ENCODE measurements at regions not wholly inside any gene's neighbourhood (a gene's known extent, or its start where the extent isn't known, plus 50 kb on each side); places are given as distances from the start of the nearest gene placed in this dataset.
A peak's percentile ranks its signal among the peaks of the same experiment; 100 is the strongest.

GRCh38 chr22:49075150-49075549, 752.5 kb downstream of the BRD1 start:
- no peak for DNase-seq

- no peak for DNase-seq
Measured at GRCh38 chr22:49073873-49074417, 753.7 kb downstream of the BRD1 start.

DNA sequence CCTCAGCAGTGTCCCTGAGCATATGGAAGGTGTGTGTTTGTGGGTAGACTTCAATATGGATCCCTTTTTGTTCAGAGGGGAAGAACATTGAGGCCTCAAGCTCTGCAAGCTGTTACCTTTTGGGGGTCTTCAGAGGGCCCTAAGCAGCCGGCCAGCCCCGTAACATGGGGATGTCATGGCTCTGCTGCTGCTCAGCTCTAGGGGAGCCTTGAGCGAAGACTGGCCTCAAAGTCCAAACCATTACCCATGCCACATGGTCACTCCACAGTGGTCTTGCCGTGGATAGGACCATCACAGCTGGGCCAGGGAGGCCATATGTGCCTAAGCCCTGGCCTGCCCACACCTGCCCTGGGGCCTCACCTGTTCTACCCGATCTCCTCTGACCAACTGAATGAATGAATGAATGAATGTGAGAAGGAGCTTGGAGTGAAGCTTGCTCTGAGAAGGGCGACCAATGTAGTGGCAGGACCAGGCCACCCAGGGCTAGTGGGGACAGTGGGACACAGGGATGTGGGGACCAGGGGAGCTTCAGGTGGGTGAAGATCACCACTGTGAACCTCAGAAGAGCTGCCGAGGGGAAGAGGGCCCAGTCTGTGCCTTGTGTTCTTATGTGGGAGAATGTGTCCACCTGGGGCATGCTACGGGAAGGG, 754.6 kb downstream of the BRD1 start:
- no peak for DNase-seq

- DNase-seq = no peak
Measured at GRCh38 chr22:49070501-49070900, 757.2 kb downstream of the BRD1 start.

GRCh38 chr22:49068861-49069500, 758.7 kb downstream of the BRD1 start:
- DNase-seq = no peak

GRCh38 chr22:49067504-49067903, 760.2 kb downstream of the BRD1 start:
- no peak for DNase-seq

DNA sequence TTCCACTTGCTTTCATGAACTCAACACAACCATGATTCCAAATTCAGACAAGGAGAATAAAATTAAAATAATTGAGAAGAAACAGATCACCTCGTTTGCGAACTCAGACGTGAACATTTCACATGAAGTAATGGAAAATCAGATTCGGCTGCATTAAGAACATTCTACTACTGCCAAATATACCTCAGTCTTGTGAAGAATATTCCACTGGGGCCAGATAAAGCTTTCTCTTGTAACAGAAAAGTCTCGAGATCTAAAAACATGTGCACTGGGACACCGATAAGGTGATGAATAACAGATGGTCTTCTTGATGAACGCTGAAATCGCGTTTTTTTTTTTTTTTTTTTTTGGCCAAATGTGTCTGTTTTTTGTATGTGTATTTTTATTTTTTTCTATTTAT, 761.1 kb downstream of the BRD1 start:
- DNase-seq = no peak

DNA sequence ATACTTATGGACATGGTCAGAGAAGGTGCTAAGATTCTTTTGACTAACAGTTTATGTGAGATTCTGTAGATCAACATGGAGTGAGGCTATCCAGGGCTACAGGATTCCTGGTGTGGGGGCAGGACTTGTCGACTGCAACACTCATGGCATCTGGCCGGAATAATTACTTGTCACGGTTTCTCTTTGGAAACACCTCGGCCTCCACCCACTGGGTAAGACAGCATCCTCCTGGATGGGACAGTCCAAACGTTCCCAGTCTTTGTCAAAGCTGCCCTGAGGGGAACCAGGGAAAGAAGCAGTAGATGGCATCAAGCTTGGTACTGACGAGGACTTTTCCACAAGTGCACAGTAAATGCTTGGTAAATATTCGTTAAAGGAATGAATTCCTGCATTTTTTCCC, 762.8 kb downstream of the BRD1 start:
- no peak for DNase-seq

GRCh38 chr22:49063545-49063890, 764.2 kb downstream of the BRD1 start:
- no peak for DNase-seq

DNA sequence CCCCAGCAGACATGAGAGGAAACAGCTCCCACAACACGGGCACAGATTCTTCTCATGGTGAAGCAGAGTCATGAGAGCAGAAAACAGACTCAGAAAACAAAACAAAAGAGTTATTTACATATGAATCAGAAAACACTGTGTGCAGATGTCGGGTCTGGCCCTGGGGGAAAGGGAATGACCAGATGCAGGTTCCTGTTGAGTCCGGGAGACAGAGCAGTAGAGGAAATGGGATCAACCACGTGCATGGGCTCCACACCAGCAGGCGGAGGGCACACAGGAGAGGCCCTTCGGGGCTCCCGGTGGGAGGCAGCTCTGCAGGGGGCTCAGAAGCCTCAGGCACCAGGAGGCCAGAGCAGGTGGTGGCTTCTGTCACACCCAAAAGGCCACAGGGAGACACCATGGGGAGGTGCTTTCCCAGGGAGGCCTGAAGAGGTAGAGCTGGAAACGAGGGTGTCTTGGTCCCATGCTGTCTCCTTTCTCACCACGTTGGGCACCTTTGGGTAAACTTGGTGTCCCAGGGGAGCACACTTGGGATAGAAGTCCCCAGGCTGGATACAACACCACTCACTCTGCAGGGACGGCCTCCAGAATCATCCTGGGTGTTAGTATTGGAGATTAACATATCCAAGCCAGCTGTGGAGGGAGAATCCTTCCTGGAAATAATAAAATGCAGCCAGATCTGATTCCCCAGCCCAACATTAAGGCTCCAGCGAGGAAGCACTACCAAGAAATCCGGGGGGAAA, 764.7 kb downstream of the BRD1 start:
- no peak for DNase-seq

GRCh38 chr22:49062155-49062801, 765.4 kb downstream of the BRD1 start:
- DNase-seq = no peak

- DNase-seq = no peak
Measured at GRCh38 chr22:49057910-49058309, 769.8 kb downstream of the BRD1 start.

- DNase-seq = no peak
Measured at GRCh38 chr22:49056301-49056700, 771.4 kb downstream of the BRD1 start.

- DNase-seq = no peak
Measured at GRCh38 chr22:49055406-49055805, 772.3 kb downstream of the BRD1 start.

DNA sequence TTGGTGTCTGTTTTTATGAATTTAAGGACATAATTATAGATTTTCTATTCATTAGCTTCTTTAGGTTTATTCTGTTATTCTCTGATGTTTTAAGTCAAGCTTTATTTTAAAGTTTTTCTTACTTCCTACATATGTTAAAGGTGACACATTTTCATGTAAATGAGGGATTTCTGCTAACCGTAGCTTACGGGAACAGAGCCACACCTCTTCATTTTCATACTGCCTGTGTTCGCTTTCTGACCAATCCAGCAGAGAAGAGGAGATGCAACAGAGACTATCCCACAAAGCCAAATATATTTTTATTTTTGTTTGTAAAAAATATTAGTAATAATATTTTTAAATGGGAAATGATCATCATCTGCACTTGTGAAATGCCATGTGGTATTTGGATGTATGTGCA, 774.1 kb downstream of the BRD1 start:
- DNase-seq = no peak

GRCh38 chr22:49052560-49052959, 775.1 kb downstream of the BRD1 start:
- no peak for DNase-seq

- no peak for DNase-seq
Measured at GRCh38 chr22:49052023-49052538, 775.6 kb downstream of the BRD1 start.

DNA sequence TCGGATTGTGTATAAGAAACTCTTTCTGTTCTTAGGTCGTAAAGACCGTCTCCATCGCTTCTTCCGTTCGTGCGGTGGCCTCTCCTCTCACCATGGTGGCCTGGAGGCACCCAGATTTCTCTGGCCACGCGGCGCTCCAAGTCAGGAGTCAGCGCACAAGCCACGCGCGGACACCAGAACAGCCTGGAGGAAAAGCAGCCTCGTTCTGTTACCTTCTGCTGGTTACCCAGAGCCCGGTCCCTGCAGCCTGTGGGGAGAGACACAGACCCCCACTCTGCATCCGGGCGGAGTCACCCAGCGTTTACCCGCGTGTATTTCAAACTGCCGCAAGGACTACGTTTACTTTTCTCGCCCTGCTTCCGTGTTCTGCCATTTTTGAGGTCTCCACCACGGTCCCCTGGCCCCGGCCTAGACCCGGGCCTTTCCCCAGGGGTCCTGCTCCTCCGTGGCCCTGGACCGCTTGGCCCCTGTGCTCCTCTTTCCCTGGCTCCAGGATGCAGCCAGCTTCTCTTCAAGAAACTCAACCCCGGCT, 776.1 kb downstream of the BRD1 start:
- DNase-seq = no peak

- no peak for DNase-seq
Measured at GRCh38 chr22:49049691-49050090, 778.0 kb downstream of the BRD1 start.

DNA sequence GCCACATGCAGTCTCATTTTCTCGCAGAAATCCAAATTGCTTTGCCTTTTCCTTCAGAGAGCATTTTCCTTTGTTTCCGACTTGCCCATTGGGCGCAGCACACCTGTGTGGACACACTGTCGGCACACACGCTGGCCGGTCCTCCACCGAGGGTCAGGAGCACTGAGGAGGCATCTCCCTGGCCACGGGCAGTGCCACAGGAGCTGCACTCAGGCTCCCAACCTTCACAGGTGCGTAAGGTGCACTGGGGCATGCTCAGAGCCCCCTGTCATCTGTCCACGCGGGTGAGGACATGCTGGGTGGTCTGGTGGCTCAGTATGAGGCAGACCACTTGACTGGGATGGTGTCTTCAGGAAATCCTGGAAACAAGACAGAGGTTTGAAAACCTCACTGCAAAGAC, 779.1 kb downstream of the BRD1 start:
- DNase-seq = no peak

- no peak for DNase-seq
Measured at GRCh38 chr22:49047447-49047846, 780.2 kb downstream of the BRD1 start.

GRCh38 chr22:49046546-49047361, 780.9 kb downstream of the BRD1 start:
- DNase-seq = peak; percentile 71
